ENCODE measurements at regions not wholly inside any gene's neighbourhood (a gene's known extent, or its start where the extent isn't known, plus 50 kb on each side); places are given as distances from the start of the nearest gene placed in this dataset.

DNA sequence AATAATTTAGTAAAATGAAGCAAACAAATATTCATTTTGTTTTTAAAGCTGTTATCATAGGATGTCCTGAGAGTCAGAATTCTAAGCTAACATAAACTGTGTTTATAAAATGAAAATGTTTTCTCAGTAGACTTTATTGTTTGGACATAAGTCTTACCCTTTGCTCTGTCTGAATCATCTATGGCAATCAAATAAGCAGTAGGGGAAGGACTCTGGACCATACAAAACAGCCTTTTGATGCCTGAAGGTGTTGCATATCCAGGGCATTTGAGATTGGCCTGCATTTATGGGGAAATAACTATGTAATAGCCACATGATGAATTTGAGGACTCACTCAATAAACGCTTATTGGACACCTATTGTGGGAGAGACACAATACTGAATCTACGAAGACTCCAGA, 123.0 kb upstream of the ATP5MC3 start:
- no peak overlapping the region for H4K5ac ChIP-seq (ENCODE audit: insufficient read length, low read depth, low read length)
- H2AK5ac ChIP-seq (ENCODE audit: low read depth, low read length), result no peak overlapping the region
- no peaks in the 10 kb centered on the region; a peak in 1 of 7 replicates for H3K27me3 ChIP-seq (replicated peaks in 1 of 4; ENCODE audit: control insufficient read depth in 3 of 4, extremely low read depth in 1 of 4, insufficient read depth in 3 of 4, low read length in 3 of 4)
- H2BK5ac ChIP-seq (ENCODE audit: low read depth, low read length), result no peak overlapping the region
- H3K23me2 ChIP-seq (ENCODE audit: low read depth, low read length), result no peaks in the 10 kb centered on the region
- no peak overlapping the region for H4K8ac ChIP-seq (ENCODE audit: extremely low read depth, insufficient read depth, low read length)
- H4K20me1 ChIP-seq (replicated peaks in 1 of 2; ENCODE audit: control insufficient read depth in 1 of 2, insufficient read depth in 2 of 2, low read length in 2 of 2), result no peaks in the 10 kb centered on the region
- no peak overlapping the region for H3K4me2 ChIP-seq (ENCODE audit: insufficient read depth in 1 of 2, low read depth in 2 of 2, low read length in 2 of 2)
- H3K36me3 ChIP-seq (ENCODE audit: control insufficient read depth in 2 of 4, insufficient read depth in 4 of 4, low read length in 3 of 4), result no peaks in the 10 kb centered on the region
- no peaks in the 10 kb centered on the region for H3K79me2 ChIP-seq (ENCODE audit: control insufficient read depth in 1 of 2, insufficient read depth in 2 of 2, low read length in 2 of 2)
- H2BK15ac ChIP-seq (ENCODE audit: low read length), result no peak overlapping the region
- H3K9ac ChIP-seq (replicated peaks in 1 of 4; ENCODE audit: extremely low read depth in 1 of 4, low read depth in 3 of 4, low read length in 3 of 4), result no peak overlapping the region
- no peak overlapping the region for H3K4me3 ChIP-seq (ENCODE audit: extremely low read depth in 1 of 4, insufficient read depth in 2 of 4, low read depth in 3 of 4, low read length in 4 of 4)
- H2AFZ ChIP-seq (ENCODE audit: low read length), result no peak overlapping the region
- 92% methylated on average over 2 of the region's 2 CpGs; no CpG with 5 or more reads in 1 of the 2 experiments for WGBS, 2 experiments (ENCODE audit: extremely low coverage in 1 of 2, insufficient coverage in 1 of 2, insufficient read length in 1 of 2, insufficient replicate concordance in 2 of 2, low coverage in 1 of 2, low lambda C conversion rate in 2 of 2, missing lambda C conversion rate in 1 of 2)
- ChIA-PET POLR2A (ENCODE audit: partially characterized antibody) (no interaction called here), CTCF (ENCODE audit: partially characterized antibody) (no interaction called here)
- H3K56ac ChIP-seq (replicated peaks; ENCODE audit: insufficient read length, low read depth, low read length), result no peak overlapping the region
- H3K27ac ChIP-seq (ENCODE audit: low read depth, low read length), result no peak overlapping the region
- H2BK120ac ChIP-seq (replicated peaks; ENCODE audit: low read depth, low read length), result no peak overlapping the region
- no peak overlapping the region for H3K14ac ChIP-seq (ENCODE audit: insufficient read length)
- TF ChIP-seq BRCA1 (IDR thresholded peaks at IDR 0.05; ENCODE audit: low read depth, low read length) (no peak), CTBP2 (IDR thresholded peaks at IDR 0.05; ENCODE audit: borderline replicate concordance, insufficient read depth, insufficient read length, low read length) (no peak), CHD1 (IDR thresholded peaks at IDR 0.05; ENCODE audit: low read depth, low read length) (no peak)
- H3K23ac ChIP-seq (ENCODE audit: insufficient read length), result no peak overlapping the region
- no peaks in the 10 kb centered on the region for H3K9me3 ChIP-seq (ENCODE audit: insufficient read depth in 2 of 2, low read depth in 1 of 2, low read length in 1 of 2)
- H2BK20ac ChIP-seq (ENCODE audit: low read length), result no peak overlapping the region
- no peak overlapping the region for H2BK12ac ChIP-seq (ENCODE audit: low read depth, low read length)
- no peak overlapping the region for H3K4ac ChIP-seq (replicated peaks; ENCODE audit: insufficient read length, low read depth, low read length)
- no peaks in the 10 kb centered on the region for H3K4me1 ChIP-seq (replicated peaks in 1 of 4; ENCODE audit: control insufficient read depth in 3 of 4, insufficient read depth in 4 of 4, low read length in 3 of 4)
- H3K18ac ChIP-seq (ENCODE audit: extremely low read depth, low read length), result no peak overlapping the region
- DNase-seq (ENCODE audit: low read depth in 1 of 2, low spot score in 2 of 2) (no peak), FAIRE-seq (no peak)
- no peak overlapping the region for H4K91ac ChIP-seq (replicated peaks; ENCODE audit: insufficient read length, low read length)
- H3K79me1 ChIP-seq (ENCODE audit: low read depth, low read length), result no peaks in the 10 kb centered on the region

Data from H1 (cell line).